ENCODE measurements at regions not wholly inside any gene's neighbourhood (a gene's known extent, or its start where the extent isn't known, plus 50 kb on each side); places are given as distances from the start of the nearest gene placed in this dataset.

DNA sequence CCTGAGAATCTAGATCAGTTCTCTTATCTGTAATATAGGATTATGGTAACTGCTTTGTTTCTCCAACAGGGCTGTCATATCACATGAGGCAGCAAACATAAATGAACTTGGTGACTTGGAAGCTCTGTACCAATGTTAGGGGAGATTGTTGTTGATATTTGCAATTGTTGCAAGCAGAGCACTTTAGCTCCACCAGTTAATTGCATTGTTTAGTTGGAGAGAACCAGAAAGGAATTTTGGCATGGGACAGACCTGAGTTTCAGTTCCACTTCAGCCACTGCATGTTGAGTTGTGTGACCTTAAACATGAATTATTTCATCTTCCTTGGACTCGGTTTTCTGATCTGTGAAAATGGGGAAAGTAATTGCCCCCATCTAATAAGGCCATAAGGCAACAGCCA lies 142.3 kb upstream of the JUN start (continued):
- TF ChIP-seq CBX8 (IDR thresholded peaks at IDR 0.05; ENCODE audit: borderline replicate concordance, low read depth, low read length) (no peak), CHD2 (IDR thresholded peaks at IDR 0.05; ENCODE audit: low read length) (no peak), ASH2L (IDR thresholded peaks at IDR 0.05; ENCODE audit: low read length) (no peak)

All from H1 (cell line).